AG04449 (cell line): ENCODE measurements at regions not wholly inside any gene's neighbourhood (a gene's known extent, or its start where the extent isn't known, plus 50 kb on each side); places are given as distances from the start of the nearest gene placed in this dataset.

ENCODE experiments used
- CTCF ChIA-PET: fragments of 350-600 bp; formaldehyde crosslinking; extraction: SDS; loops from one replicate; lab custom pipeline; 2021; ENCODE audit warnings: antibody characterized with exemption; lab: Yijun Ruan, JAX
- POLR2A ChIA-PET: fragments of 400-600, 350-600 bp; formaldehyde crosslinking; extraction: SDS; loops from one replicate; lab custom pipeline; 2020; ENCODE audit warnings: antibody characterized with exemption, inconsistent platforms; lab: Yijun Ruan, JAX
- DNase-seq: peaks from one replicate; pipeline ENCODE4 v3.0.0-alpha.2; 2010; ENCODE audit warnings: low read depth, low spot score
- H3K4me3 ChIP-seq: 2 replicates; pipeline ENCODE4 v1.5.1; 2011; ENCODE audit warnings: low read depth, mild to moderate bottlenecking, control low read depth, low read length
- TF ChIP-seq, protein P1 (sequence below): IDR thresholded peaks from one replicate; pipeline ENCODE4 v1.5.1; 2011; ENCODE audit warnings: mild to moderate bottlenecking, moderate library complexity, low read length, control low read depth, inconsistent platforms; ENCODE audit not compliant: insufficient read depth; ENCODE audit errors: missing control alignments

DNA sequence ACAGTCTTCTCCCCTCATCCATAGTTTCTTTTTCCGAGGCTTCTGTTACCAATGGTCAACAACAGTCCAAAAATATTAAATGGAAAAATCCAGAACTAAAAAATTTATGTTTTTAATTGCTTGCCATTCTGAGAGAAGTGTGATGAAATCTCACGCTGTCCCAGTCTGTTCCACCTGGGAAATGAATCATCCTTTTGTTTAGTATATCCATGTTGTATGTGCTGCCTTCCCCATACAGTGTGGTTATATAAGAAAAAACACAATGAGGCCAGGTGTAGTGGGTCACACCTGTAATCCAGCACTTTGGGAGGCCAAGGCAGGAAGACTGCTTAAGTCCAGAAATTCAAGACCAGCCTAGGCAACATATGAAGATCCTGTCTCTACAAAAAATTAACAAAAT, 161.6 kb downstream of the CHIC2 start:
- CTCF ChIA-PET = interaction anchor here (1.2 kb wide), 1 partner anchor 331 kb away, joined by 3 read pairs; no protein-coding TSS in a partner anchor
- POLR2A ChIA-PET = no interaction called here
- DNase-seq = no peak
- no peak overlapping the region for H3K4me3 ChIP-seq
- TF ChIP-seq, protein P1, sequence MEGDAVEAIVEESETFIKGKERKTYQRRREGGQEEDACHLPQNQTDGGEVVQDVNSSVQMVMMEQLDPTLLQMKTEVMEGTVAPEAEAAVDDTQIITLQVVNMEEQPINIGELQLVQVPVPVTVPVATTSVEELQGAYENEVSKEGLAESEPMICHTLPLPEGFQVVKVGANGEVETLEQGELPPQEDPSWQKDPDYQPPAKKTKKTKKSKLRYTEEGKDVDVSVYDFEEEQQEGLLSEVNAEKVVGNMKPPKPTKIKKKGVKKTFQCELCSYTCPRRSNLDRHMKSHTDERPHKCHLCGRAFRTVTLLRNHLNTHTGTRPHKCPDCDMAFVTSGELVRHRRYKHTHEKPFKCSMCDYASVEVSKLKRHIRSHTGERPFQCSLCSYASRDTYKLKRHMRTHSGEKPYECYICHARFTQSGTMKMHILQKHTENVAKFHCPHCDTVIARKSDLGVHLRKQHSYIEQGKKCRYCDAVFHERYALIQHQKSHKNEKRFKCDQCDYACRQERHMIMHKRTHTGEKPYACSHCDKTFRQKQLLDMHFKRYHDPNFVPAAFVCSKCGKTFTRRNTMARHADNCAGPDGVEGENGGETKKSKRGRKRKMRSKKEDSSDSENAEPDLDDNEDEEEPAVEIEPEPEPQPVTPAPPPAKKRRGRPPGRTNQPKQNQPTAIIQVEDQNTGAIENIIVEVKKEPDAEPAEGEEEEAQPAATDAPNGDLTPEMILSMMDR = no peak

DNA sequence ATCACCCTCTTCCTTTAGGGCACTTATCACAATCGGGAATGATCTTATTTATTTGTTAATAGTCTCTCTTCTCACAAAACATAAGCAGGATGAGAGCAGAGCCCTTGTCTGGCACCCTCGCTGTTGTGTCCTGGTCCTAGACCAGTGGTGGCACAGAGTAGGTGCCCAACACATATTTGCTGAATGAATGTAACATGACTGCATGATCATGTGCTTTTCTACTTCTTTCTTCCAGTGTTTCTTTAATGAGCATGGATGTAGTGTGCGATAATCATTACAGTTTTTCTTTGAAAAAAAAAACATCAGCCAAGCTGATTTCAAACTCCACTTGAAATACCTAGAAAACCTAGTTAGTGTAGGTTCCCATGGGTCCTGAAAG, 164.1 kb downstream of the CHIC2 start:
- no peak for DNase-seq
- H3K4me3 ChIP-seq = no peak overlapping the region
- TF ChIP-seq, protein P1 = no peak
- ChIA-PET CTCF (interaction anchor here (1.2 kb wide), 1 partner anchor 8 kb away, joined by 4 read pairs; no protein-coding TSS in a partner anchor), POLR2A (no interaction called here)

DNA sequence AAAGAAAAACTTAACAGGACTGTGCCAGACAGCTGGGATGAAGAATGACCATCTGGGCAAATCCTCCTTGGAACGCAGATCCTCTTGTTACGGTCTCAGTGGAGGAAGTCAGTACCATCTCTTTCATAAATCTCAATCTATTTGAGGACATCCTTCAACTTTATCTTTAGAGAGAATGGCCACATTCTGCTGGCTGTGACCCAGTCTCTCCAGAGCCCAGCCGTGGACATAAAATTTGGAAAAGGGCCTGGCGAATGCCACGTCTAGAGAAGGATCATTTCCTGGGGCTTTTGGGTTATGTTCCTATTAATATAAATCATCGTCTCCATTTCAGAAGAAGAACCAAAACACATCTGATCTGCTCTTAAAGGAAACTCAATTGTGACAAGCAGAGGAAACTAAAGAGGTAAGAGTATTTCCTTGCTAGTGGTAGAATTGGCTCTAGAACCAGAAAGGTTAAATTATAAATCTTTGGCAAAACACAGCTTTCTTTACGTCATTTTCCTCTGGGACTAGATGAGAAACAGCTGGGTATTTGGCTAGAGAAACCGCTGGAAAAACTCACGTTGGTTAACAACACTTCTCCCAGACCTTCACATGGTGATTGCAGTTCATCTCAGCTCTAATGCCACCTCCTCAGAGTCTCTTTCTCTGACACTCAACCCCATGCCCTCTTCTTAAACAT, 164.7 kb downstream of the CHIC2 start:
- CTCF ChIA-PET = interaction anchor here (1.2 kb wide), 1 partner anchor 9 kb away, joined by 4 read pairs; no protein-coding TSS in a partner anchor
- TF ChIP-seq, protein P1 = no peak
- DNase-seq = peak; percentile 38
- POLR2A ChIA-PET = no interaction called here
- H3K4me3 ChIP-seq = no peak overlapping the region

DNA sequence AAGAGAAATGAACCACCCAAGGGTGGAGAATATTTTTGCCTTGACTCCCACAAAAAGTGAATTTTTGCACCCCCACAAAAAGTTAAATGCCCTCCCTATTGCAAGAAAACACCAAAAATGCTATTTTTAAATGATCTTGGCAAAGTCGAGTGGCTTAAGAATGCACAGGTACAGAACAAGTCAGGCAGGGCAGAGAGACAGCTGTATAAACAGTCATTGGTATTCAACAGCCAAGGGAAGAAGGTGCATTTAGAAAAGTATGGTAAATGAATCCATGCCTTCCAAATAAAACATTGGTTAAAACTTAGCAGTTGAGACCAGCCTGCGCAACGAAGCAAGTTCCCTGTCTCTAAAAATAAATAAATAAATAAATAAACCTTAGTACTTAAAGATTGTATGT, 169.3 kb downstream of the CHIC2 start:
- DNase-seq = no peak
- H3K4me3 ChIP-seq = no peak overlapping the region
- TF ChIP-seq, protein P1 = no peak
- ChIA-PET POLR2A (no interaction called here), CTCF (interaction anchor here (2.7 kb wide), 1 partner anchor 13 kb away, joined by 8 read pairs; no protein-coding TSS in a partner anchor)

DNA sequence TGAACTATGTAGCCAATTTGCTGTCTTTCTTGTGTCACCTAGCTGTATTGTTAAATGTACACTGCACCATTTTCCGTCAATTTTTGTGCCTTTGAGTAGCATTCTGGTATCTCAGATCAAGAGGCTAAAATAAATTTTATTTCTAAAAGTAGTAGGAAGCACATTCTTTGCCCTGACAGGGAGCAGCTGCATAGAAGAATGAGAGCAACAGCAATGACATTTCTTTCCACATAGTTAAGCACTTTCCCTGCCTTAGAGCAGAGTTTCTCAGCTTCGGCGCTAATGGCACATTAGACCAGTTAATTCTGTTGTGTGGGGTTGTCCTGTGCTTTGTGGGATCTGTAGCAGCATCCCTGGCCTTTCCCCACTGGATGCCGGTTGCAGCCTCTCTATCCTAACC, 173.9 kb downstream of the CHIC2 start:
- POLR2A ChIA-PET = no interaction called here
- TF ChIP-seq, protein P1 = no peak
- CTCF ChIA-PET = interaction anchor here (0.9 to 1.2 kb wide), 3 partner anchors 15 to 40 kb away, joined by 3 read pairs; no protein-coding TSS in a partner anchor
- no peak overlapping the region for H3K4me3 ChIP-seq
- DNase-seq = no peak

DNA sequence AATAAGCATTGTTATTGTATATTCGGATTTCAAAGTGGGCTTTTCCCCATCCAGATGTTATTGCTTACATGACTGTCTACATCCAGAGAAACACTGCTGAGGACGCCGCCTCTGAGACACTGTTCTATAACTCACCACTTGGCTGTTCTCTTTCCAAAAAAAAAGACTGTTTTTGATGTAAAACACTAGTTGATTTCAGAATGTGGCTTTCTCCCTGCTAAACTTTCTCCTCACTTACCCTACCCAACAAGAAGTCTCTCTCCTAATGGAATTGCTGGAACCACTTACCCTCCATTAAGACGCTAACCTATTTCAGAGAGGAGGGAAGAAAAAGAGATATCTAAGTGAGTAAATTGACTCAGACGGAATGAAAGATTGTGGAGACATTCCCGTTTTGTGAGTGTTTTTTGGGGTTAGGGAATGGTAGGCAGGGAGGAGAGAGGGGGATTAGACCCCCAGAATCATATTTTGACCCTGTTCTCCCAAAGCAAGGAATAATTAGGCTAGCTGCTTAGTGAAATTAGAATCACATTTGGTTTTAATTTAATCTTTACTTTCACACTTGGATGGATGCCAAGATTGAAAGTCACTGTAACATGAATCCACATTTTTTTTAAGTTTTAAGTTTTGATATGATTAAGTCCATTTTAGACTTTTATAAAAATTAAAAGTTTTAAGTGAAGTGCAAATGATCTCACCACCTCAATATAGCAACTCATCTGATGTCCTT, 174.9 kb downstream of the CHIC2 start:
- TF ChIP-seq, protein P1 = no peak
- CTCF ChIA-PET = interaction anchor here (1.2 kb wide), 1 partner anchor 41 kb away, joined by 3 read pairs; no protein-coding TSS in a partner anchor
- POLR2A ChIA-PET = no interaction called here
- H3K4me3 ChIP-seq = no peak overlapping the region
- DNase-seq = no peak
